SU-DHL-6 (cell line): ENCODE measurements at regions not wholly inside any gene's neighbourhood (a gene's known extent, or its start where the extent isn't known, plus 50 kb on each side); places are given as distances from the start of the nearest gene placed in this dataset.
A peak's percentile ranks its signal among the peaks of the same experiment; 100 is the strongest.

Experiments used
- H2AFZ ChIP-seq: fragments of 200-600 bp; sonication (generic); 2 replicates; pipeline ENCODE4 v1.6.1; 2014; ENCODE audit warnings: low read depth, mild to moderate bottlenecking, moderate library complexity, mixed read lengths, antibody characterized with exemption, low read length; ENCODE audit not compliant: severe bottlenecking
- H3F3A ChIP-seq: fragments of 200-600 bp; shearing (Covaris generic); 2 replicates; pipeline ENCODE4 v1.6.0; 2016; ENCODE audit warnings: antibody characterized with exemption, mild to moderate bottlenecking; ENCODE audit not compliant: insufficient read depth
- H3K27ac ChIP-seq: fragments of 200-600 bp; sonication (generic); 2 replicates; pipeline ENCODE4 v1.5.1; 2016; ENCODE audit warnings: low read depth, mild to moderate bottlenecking, low read length, moderate library complexity, mixed read lengths
- H3K27me3 ChIP-seq: fragments of 200-600 bp; sonication (generic), shearing (Covaris generic); 2 replicates; pipeline ENCODE4 v1.6.0; 2014; ENCODE audit warnings: mild to moderate bottlenecking, low read length
- H3K36me3 ChIP-seq: fragments of 200-600 bp; sonication (generic); 2 replicates; pipeline ENCODE4 v1.6.1; 2014; ENCODE audit warnings: mild to moderate bottlenecking, low read length, mixed read lengths
- H3K4me2 ChIP-seq: fragments of 300-600, 200-600 bp; shearing (Covaris generic), sonication (generic); 2 replicates; pipeline ENCODE4 v1.6.0; 2014; ENCODE audit warnings: low read length, low read depth, mild to moderate bottlenecking; ENCODE audit not compliant: poor library complexity, severe bottlenecking
- H3K4me3 ChIP-seq: fragments of 200-600 bp; sonication (generic); 2 replicates; pipeline ENCODE4 v1.5.1; 2014; ENCODE audit warnings: antibody characterized with exemption, low read length, mild to moderate bottlenecking, mixed read lengths; ENCODE audit not compliant: insufficient read depth, poor library complexity, severe bottlenecking
- H3K79me2 ChIP-seq: fragments of 200-600 bp; sonication (generic); 2 replicates; pipeline ENCODE4 v1.6.1; 2014; ENCODE audit warnings: mild to moderate bottlenecking, low read length, moderate library complexity; ENCODE audit not compliant: insufficient read depth
- H3K9ac ChIP-seq: fragments of 200-600 bp; sonication (generic); 2 replicates; pipeline ENCODE4 v1.7.0; 2014; ENCODE audit warnings: mild to moderate bottlenecking, low read length
- H3K9me2 ChIP-seq: fragments of 200-600 bp; sonication (generic); replicated peaks from 2 replicates; pipeline ENCODE4 v1.6.1; 2014; ENCODE audit warnings: low read length; ENCODE audit not compliant: insufficient read depth
- H3K9me3 ChIP-seq: fragments of 200-600 bp; sonication (generic); 2 replicates; pipeline ENCODE4 v1.6.1; 2014; ENCODE audit warnings: low read length, mixed read lengths; ENCODE audit not compliant: insufficient read depth
- H4K20me1 ChIP-seq: fragments of 200-600 bp; sonication (generic); 2 replicates; pipeline ENCODE4 v1.6.1; 2014; ENCODE audit warnings: low read depth, mild to moderate bottlenecking, antibody characterized with exemption, low read length, moderate library complexity, mixed read lengths
- EZH2phosphoT487 ChIP-seq: fragments of 200-600 bp; sonication (generic), shearing (Covaris generic); conservative IDR thresholded peaks from 2 replicates; pipeline ENCODE4 v1.6.1; 2018; ENCODE audit warnings: mild to moderate bottlenecking, antibody characterized with exemption, low read length, moderate library complexity, mixed read lengths
- TF ChIP-seq, protein P1 (sequence below): fragments of 200-600 bp; sonication (generic); IDR thresholded peaks from one replicate; pipeline ENCODE4 v1.5.1; 2017; ENCODE audit warnings: antibody characterized with exemption, mild to moderate bottlenecking, low read length, moderate library complexity; ENCODE audit not compliant: insufficient read depth, poor library complexity, severe bottlenecking

DNA sequence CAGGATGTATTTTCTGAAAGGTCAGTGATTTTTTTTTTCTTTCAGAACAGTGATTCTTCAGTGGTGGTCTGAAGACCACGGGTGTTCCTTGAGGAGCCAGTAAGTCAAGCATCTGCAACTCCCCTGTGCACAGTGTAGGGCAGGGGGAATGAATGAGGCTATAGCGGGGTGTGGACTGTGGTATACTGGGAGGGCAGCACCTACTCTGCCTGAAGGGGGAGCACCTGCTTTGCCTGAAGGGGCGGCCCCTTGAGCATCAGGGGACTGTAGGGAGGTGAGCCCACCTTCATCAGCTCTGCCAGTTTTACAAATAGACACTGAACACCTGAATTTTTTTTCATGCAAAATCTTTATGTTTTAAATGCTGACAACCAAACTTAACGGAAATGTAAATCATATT, 77.5 kb upstream of the RIPOR2 start:
- H2AFZ ChIP-seq = no peak overlapping the region
- no peak overlapping the region for H3K9ac ChIP-seq
- H3K9me2 ChIP-seq = no peaks in the 10 kb centered on the region
- H3K27ac ChIP-seq = no peak overlapping the region
- no peaks in the 10 kb centered on the region for H4K20me1 ChIP-seq
- H3F3A ChIP-seq = no peaks in the 10 kb centered on the region
- H3K36me3 ChIP-seq = no peaks in the 10 kb centered on the region
- H3K79me2 ChIP-seq = no peaks in the 10 kb centered on the region
- TF ChIP-seq, protein P1, sequence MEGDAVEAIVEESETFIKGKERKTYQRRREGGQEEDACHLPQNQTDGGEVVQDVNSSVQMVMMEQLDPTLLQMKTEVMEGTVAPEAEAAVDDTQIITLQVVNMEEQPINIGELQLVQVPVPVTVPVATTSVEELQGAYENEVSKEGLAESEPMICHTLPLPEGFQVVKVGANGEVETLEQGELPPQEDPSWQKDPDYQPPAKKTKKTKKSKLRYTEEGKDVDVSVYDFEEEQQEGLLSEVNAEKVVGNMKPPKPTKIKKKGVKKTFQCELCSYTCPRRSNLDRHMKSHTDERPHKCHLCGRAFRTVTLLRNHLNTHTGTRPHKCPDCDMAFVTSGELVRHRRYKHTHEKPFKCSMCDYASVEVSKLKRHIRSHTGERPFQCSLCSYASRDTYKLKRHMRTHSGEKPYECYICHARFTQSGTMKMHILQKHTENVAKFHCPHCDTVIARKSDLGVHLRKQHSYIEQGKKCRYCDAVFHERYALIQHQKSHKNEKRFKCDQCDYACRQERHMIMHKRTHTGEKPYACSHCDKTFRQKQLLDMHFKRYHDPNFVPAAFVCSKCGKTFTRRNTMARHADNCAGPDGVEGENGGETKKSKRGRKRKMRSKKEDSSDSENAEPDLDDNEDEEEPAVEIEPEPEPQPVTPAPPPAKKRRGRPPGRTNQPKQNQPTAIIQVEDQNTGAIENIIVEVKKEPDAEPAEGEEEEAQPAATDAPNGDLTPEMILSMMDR = peak; percentile 50
- TF ChIP-seq EZH2phosphoT487 = no peak
- no peak overlapping the region for H3K4me3 ChIP-seq
- no peaks in the 10 kb centered on the region for H3K27me3 ChIP-seq
- H3K9me3 ChIP-seq = no peaks in the 10 kb centered on the region
- no peak overlapping the region for H3K4me2 ChIP-seq

DNA sequence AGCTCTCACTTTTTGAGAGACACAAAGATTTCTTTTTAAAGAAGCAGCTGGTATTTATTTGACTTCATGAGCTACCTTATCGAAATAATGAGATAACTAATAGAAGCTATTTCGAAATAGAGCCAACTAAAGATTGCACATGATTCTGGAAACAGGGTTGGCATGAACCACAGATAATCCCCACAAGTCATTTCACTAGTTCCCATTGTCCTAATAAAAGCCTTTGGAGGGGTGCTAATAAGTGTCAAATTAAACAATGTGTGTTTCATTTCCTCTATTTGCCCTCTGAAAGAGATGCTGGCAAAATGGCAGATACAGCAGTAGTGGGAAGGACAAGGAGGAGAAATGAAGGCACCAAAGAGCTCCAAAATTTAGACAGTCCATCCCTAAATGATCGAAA, 78.6 kb upstream of the RIPOR2 start:
- H3K9me2 ChIP-seq = no peaks in the 10 kb centered on the region
- no peaks in the 10 kb centered on the region for H3K36me3 ChIP-seq
- no peaks in the 10 kb centered on the region for H3F3A ChIP-seq
- H3K27me3 ChIP-seq = no peaks in the 10 kb centered on the region
- no peak overlapping the region for H2AFZ ChIP-seq
- no peak for TF ChIP-seq EZH2phosphoT487
- TF ChIP-seq, protein P1 = no peak
- H3K9ac ChIP-seq = no peak overlapping the region
- no peak overlapping the region for H3K4me2 ChIP-seq
- H3K4me3 ChIP-seq = no peak overlapping the region
- H3K79me2 ChIP-seq = no peaks in the 10 kb centered on the region
- H4K20me1 ChIP-seq = no peaks in the 10 kb centered on the region
- no peaks in the 10 kb centered on the region for H3K9me3 ChIP-seq
- no peak overlapping the region for H3K27ac ChIP-seq

DNA sequence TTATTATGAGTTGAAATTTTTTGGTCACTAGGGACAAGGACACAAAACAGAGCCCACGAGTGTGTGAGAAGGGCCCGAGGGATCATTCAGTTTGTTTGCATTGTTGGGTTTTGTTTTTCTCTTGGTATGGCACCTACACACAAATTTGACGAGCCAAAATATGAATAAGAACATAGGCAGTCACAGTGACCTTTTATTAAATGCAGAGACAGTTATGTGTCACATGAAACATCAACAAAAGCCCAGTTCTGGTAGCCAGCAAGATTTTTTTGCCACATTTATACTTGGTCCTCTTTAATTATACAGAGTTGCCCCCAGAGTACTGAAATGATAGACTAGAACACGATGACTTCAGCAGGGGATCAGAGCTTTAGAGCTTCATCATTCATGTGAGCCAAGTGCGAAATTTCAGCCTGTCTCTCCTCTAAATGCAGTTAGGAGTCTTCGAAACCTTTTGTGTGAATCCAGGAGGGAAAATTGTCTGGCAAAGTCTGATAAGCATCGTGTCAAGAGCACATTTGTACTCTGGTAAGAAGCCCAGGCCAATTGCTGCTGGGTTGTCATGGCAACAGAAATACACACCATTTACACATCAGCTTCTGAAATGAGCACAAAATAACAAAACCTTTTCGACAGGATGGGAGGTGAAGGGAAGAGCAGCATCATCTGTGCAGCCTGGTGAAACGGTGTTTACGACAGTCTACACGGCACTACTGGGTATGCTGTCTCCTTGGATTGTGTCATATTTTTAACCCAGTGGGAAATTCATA, 79.2 kb upstream of the RIPOR2 start:
- Histone ChIP-seq H3F3A (no peaks in the 10 kb centered on the region), H3K36me3 (no peaks in the 10 kb centered on the region), H3K79me2 (no peaks in the 10 kb centered on the region), H3K4me3 (no peak overlapping the region), H3K9me3 (no peaks in the 10 kb centered on the region), H3K9ac (no peak overlapping the region), H3K27me3 (no peaks in the 10 kb centered on the region), H3K4me2 (no peak overlapping the region), H4K20me1 (no peaks in the 10 kb centered on the region), H2AFZ (no peak overlapping the region), H3K9me2 (no peaks in the 10 kb centered on the region), H3K27ac (no peak overlapping the region)
- no peak for TF ChIP-seq EZH2phosphoT487
- TF ChIP-seq, protein P1 = no peak
